ENCODE measurements at regions not wholly inside any gene's neighbourhood (a gene's known extent, or its start where the extent isn't known, plus 50 kb on each side); places are given as distances from the start of the nearest gene placed in this dataset.
"Not testable (repeated sequence)": the region's sequence is repeated elsewhere in the genome, so short reads cannot be mapped to it uniquely, and the experiment has no call there.

DNA sequence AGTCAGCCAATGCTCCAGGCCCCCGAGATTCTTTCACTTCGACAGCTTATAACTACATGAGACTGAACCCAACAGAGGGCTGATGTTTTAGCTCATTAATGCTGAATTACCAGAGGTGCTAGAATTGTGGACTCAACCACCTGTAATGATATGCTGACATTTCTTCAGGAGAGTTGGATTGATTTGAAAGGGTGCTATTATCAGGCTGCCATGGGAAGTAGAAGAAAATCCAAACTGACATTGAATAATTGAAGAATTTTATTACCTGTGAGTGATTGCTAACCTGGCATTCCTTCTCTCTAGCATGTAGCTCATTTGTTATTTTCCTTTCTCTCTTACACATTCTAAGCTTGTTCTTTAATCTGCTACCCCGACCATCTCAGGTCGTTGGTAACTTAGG is 488.8 kb downstream of the PID1 start:
- no peak for DNase-seq

GRCh38 chr2:228777855-228778355 is 493.2 kb downstream of the PID1 start:
- no peak for DNase-seq

DNA sequence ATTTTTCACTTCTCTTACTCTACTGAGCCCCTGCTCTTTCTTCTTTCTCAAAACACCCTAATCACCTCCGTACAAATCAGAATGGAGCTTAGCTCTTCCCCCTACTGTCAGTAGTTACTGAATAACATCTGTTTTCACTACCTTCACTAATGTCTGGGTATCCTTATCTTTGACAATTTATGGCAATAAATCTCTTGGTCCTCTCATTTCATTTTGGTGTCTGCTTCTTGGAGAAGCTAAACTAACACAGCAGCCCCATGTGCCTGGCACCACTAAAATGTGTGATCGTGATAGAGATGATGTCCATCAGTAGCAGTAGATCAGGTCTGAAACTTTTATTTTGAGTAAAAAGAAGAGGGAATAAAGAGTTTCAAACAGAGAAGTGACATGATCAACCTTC is 496.5 kb downstream of the PID1 start:
- DNase-seq: no peak

DNA sequence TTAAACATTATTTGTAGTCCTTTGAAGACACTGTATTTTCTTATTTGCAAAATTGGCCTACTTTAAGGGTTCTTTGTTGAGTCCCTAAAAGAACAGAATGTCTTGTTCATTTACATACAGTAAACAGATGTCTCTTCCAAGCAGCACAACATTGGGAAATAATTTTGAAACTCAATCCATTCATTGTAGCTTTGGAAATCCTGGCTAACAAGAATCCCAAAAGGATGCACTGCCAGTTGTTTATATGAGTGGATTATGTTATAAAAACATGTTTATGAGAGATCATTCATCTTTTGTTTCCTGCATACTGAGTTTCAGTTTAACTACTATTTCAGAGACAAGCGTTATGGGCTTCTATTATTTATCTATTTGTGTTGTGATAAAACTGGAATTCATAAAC is 499.3 kb downstream of the PID1 start:
- no peak for DNase-seq

DNA sequence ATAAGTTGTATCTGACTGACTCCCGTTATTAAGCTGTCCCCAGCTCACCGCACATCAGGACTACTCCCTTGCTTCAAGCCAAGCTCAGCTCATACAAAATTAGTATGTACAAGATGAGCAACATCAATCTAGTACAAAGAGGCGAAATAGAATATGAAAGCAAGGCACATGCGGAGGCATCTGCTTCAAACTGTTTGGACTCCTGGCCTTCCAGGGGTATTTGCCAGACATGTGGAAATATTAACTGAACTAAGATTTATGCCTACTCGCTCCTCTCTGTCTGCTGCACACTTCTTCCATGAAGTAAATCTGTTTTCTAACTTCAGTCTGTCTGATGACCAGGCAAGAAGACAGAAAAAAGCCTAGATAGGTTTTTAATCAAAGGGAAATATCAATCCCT is 499.8 kb downstream of the PID1 start:
- DNase-seq: no peak

- no peak for DNase-seq
Observed at GRCh38 chr2:228768818-228769217, 502.3 kb downstream of the PID1 start.

- not testable (repeated sequence) for DNase-seq
Observed at GRCh38 chr2:228768141-228768540, 502.9 kb downstream of the PID1 start.

DNA sequence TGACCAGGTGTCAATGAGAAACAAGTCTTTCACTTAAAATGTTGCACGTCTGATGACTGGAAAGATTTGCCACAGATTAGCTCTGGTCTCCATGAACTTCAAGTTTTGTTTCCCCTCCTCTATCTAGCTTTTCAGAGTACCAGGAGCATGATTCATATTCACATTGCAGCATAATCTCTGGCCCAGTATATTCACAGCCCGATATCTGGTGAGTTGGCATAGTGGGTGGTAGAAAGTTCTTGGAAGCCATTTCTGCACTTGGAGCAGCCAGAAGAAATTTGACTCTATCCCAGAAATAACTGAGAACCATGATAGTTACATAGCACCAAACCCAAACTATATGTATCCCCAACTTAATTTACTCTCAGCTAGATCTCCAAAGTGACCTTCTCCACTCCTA is 503.9 kb downstream of the PID1 start:
- no peak for DNase-seq

DNA sequence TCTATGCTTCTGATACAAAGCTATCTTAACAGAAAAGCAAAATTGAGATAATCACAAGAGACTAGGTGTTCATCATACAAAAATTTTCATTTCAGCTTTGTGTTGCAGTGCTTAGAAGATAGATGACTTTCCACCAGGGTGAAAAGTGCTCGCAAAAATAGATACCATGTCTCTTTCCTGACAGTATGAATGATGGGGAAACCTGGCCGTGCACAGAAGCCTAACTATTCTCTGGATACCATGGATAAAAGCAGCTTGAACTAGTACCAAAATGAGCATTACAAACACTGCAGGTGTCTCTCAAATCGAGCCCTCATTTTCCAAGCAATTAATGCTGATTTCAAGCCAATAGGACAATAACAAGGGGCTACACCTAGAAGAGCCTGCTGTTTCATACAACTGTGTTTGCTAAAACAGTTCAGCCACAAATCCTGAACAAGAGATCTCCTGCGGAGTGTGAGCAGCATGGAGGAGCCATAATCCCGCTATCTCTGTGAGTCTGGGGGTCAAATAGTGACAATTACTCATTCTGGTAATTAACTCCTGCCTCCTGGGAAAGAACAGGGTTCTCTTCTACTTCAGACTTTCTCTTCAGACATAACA is 507.6 kb downstream of the PID1 start:
- no peak for DNase-seq

GRCh38 chr2:228762565-228762964 is 508.5 kb downstream of the PID1 start:
- no peak for DNase-seq

- not testable (repeated sequence) for DNase-seq
Observed at GRCh38 chr2:228755661-228756060, 515.4 kb downstream of the PID1 start.

DNA sequence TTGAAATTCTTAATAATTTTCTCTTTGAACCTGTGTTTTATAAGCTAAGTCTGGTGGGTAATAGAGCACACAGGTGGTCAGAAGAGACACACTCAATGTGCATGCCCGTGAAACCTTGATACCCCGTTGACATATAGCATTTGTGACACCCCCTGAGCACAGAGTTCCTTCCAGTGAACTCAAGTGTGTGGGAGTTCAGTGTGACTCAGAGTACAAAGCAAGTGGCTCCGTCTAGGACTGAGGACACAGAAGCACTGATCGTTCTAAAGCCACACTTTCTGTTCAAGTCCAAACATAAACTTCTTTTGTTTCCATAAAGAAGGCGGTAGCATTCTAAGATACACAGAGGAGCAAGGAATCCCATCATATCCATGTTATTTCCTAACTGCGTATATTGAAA is 523.6 kb downstream of the PID1 start:
- DNase-seq: no peak

- no peak for DNase-seq
Observed at GRCh38 chr2:228738671-228739380, 532.3 kb downstream of the PID1 start.

DNA sequence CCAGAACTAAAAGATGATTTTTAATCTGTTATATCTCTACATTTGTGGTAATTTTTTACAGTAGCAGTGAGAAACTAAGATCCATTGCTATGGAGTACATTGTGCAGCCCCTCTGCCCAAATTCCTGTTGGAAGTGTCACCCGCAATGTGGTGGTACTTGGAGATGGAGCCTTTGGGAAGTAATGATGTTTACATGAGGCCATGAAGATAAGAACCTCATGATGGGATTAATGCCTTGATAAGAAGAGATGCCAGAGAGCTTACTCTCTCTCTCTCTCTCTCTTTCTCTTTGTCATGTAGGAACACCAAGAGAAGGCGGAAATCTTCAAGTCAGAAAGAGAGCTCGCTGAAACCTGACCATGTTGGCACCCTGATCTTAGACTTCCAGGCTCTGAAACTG is 535.4 kb downstream of the PID1 start:
- DNase-seq: no peak

- DNase-seq: no peak
Observed at GRCh38 chr2:228731517-228731916, 539.6 kb downstream of the PID1 start.

DNA sequence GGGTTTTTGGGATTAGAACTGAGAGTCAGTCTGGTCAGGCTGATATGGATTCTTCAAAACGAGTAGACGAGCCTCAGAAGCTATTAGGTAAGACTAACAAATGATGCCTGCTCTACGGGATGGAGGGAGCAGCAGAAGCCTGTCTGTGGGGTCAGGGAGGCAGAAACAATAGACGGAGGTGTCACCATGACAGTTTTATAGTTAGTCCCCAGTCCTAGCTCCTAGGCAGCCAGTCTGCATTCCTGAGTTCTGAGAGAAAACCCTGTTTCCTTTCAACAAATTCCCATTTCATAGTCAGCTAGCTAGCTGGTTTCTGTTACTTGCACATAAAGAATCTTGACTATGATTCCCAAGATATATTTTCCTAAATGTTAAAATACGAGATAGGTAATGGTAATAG is 542.1 kb downstream of the PID1 start:
- DNase-seq: no peak

GRCh38 chr2:228725031-228725430 is 543.5 kb upstream of the SPHKAP start:
- no peak for DNase-seq

GRCh38 chr2:228723599-228723998 is 542.1 kb upstream of the SPHKAP start:
- no peak for DNase-seq

GRCh38 chr2:228722311-228722710 is 540.8 kb upstream of the SPHKAP start:
- DNase-seq: no peak

GRCh38 chr2:228720895-228721294 is 539.4 kb upstream of the SPHKAP start:
- DNase-seq: no peak

- DNase-seq: no peak
Observed at GRCh38 chr2:228709788-228710371, 528.4 kb upstream of the SPHKAP start.

- no peak for DNase-seq
Observed at GRCh38 chr2:228707846-228708245, 526.4 kb upstream of the SPHKAP start.

GRCh38 chr2:228705318-228705717 is 523.8 kb upstream of the SPHKAP start:
- no peak for DNase-seq

GRCh38 chr2:228703152-228703551 is 521.7 kb upstream of the SPHKAP start:
- no peak for DNase-seq
